ENCODE measurements at regions not wholly inside any gene's neighbourhood (a gene's known extent, or its start where the extent isn't known, plus 50 kb on each side); places are given as distances from the start of the nearest gene placed in this dataset.
A peak's percentile ranks its signal among the peaks of the same experiment; 100 is the strongest.

- no peak for DNase-seq
Measured at GRCh38 chr11:69393178-69393832, 88.2 kb upstream of the LINC01488 start.

DNA sequence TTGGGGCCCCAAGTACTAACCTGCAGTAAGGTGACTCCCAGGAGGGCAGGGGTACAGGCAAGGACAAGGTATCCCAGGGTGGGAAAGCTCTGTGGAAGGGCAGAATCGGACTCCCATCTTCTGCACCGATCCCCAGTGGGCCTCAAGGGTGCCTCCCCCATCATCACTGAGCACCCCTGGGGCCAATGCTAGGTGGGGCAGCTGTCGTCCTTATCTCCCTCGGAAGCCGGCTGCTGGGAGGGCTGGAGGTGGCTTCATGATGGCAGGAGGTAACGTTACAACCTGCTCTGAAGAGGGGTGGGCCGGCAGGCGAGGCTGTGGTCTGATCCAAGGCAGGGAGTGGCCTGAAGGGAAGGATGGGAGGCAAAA lies 87.6 kb upstream of the LINC01488 start:
- DNase-seq, result no peak

DNA sequence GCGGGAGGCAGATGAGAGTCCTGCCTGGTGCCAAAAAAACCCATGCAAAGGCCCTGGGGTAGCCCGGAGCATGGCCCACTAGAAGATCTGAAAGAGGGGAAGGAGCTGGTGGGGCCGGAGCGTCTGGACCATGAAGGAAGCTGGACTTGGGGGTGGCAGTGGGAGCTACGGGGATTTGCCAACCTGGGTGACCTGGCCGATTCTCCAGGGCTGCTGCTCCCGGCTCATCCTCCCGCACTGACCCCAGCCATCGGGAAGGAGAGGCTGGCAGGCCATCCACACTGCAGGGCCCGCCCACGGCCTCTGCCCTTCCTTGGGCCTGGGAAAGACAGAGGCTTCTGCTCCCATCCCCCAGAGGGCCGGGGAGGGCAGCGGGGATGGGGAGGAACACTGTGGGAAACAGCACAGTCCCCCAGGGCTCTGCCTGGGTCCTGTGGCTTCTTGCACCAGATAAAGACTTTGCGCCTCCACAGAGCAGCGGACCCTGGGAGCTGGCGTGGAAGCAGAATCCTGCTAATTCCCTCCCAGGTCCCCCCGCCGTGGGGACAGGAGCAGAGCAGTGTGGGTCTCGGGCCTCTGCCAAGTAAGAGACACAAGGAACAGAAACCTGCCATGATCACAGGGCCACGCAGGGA lies 87.1 kb upstream of the LINC01488 start:
- DNase-seq, result no peak

GRCh38 chr11:69394869-69395246 lies 86.6 kb upstream of the LINC01488 start:
- no peak for DNase-seq

DNA sequence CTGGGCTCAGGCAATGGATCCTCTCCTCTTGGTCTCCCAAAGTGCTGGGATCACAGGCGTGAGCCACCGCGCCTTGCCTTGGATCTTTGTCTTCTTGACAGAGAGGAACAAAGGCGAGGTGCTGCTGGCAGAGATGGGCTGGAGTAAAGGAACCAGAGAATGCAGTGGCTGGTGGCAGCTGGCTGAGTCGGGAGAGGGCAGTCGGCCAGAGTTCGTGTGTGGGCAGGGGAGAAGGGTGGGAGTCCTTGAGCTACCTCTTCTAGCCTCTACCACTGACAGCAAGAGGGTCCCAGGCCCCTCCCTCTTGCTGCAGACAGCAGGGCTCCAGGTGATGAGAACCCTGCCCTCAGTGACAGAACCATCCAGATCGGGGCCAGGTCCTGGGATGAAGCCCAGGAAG lies 86.2 kb upstream of the LINC01488 start:
- no peak for DNase-seq

DNA sequence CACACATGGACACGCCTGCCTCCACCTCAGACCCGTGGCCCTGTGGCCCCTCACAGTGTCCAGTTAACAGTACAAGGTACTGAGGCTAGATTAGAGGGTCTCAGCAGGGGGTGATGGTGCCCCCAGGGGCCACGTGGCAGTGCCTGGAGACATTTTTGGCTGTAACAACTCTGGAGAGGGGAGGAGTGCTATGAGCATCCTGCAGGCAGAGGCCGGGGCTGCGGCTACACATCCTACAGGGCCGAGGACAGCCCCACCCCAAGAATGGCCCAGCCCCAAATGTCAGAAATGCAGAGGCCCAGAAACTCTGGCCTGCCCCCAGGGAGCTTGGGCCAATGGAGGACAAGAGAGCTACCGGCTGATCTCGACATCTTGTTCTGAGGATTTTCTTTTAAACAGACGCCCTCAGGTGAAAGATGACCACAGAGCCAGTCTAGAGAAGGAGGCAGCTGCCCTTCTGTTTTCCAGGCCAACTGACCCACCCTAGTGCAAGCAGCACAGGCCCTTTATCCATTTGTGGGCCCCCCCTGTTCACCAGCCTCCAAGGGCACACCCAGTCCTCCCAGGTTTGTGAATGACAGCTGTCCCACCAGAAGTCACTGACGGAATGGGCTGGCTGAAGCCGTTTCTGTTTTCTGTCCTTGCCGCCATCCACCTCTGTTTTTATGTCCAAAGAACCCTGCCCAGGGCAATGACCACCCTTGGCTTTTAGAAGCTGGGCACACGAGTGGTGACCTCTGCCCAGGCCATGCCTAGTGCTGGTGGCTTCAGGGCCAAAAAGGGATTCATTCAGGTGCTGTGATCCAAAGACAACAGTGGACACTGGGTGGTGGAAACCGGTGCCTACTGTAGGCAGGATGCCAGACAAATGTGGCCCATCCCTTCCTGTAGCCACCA lies 85.2 kb upstream of the LINC01488 start:
- DNase-seq, result no peak

DNA sequence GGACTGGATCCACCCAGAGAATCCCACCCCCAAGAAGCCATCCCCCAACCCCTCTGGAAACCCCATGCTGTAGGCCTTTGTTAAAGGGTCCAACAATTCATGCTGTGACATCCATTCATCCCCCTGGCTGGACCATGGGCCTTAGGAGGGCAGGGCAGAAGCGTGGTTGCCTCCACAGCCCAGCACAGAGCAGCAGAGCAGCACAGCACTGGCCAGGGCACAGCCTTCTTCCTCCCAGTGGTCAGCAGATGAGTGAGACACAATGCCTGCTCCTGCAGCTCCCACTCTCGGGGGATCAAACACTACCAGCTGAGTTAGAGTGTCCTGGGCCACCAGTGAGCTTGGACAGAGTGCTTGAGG lies 84.5 kb upstream of the LINC01488 start:
- DNase-seq, result no peak

GRCh38 chr11:69397732-69398131 lies 83.7 kb upstream of the LINC01488 start:
- no peak for DNase-seq

GRCh38 chr11:69398529-69399492 lies 82.7 kb upstream of the LINC01488 start:
- DNase-seq, result peak; percentile 63

- DNase-seq, result no peak
Measured at GRCh38 chr11:69400140-69400539, 81.3 kb upstream of the LINC01488 start.

DNA sequence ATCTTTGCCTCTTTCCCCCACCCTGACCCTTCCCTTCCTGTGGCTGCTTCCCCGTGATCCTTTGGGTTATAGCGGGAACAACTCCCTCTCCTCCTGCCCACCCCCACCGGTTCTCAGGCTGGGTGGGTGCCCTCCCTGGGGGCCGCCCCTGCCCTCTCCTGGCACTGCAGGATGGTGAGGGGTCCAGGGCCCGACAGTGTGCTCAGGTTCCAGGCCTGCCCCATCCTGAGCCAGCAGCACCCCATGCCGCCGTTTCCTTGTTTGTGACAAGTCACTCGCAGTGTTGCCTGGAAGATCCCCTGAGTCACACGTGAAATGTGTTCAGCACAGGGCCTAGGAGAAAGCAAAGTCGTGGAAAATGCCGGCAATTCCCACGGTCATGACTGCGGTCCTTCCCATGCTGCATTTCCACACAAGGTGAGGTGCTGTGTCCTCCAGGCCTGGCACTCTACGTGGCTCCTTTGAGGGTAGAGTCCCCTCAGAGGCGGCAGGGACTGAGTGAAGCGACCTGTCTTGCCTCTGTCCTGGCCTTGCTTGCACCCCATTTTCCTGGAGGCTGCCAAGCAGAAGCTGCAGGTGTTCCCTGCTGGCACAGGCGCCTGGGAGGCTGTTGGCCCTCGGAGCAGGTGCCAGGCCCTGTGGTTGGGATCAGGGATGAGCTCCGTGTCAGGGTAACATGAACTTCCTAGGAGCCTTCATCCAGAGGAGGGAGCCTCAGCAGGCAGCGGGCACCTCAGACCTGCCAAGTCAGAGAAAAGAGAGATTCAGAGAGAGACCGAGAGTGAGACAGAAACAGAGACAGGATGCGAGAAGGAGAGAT lies 80.5 kb upstream of the LINC01488 start:
- no peak for DNase-seq

GRCh38 chr11:69401715-69402114 lies 79.7 kb upstream of the LINC01488 start:
- no peak for DNase-seq

DNA sequence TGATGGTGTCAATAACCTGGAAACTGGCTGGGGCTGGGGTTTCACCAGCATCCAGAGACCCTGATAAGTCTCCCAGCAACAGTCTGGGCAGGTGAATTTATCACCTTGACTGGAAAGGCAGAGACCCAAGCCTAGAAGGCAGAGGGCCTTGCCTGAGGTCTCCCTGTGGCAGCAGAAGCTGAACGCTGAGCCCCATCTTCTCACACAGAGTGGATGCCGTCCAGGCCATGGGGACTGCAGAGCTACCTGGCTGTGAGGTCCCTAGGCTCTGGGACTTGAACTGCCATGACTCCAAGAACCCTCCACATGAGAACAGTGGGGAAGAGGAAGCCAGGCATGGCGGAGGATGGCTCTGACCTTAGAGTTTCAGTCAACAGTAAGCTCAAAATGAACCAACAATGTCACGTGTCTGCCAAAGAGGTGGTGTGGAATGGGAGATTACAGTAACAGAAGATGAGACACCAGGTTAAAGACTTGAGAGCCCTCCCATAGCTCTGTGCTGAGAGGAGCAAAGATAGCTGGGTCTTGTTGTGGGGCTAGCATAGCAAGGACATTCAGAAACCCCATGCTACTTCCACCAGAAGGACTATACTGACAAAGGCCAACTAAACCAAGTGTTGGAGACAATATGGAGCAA lies 79.1 kb upstream of the LINC01488 start:
- DNase-seq, result no peak

GRCh38 chr11:69403556-69404215 lies 77.8 kb upstream of the LINC01488 start:
- DNase-seq, result peak; percentile 72

DNA sequence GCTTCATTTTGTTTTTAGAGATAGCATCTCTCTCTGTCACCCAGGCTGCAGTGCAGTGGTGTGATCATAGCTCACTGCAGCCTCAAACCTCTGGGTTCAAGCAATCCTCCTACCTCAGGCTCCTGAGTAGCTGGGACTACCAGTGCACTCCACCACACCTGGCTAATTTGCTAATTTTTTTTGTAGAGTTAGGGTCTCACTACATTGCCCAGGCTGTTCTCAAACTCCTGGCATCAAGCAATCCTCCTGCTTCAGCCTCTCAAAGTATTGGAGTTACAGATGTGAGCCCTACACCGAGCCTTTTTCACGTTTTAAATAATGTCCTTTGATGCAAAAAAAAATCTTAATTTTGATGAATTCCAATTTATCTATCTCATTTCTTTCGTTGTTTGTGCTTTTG lies 75.4 kb upstream of the LINC01488 start:
- no peak for DNase-seq

GRCh38 chr11:69409812-69410645 lies 71.4 kb upstream of the LINC01488 start:
- peak; percentile 28 for DNase-seq

DNA sequence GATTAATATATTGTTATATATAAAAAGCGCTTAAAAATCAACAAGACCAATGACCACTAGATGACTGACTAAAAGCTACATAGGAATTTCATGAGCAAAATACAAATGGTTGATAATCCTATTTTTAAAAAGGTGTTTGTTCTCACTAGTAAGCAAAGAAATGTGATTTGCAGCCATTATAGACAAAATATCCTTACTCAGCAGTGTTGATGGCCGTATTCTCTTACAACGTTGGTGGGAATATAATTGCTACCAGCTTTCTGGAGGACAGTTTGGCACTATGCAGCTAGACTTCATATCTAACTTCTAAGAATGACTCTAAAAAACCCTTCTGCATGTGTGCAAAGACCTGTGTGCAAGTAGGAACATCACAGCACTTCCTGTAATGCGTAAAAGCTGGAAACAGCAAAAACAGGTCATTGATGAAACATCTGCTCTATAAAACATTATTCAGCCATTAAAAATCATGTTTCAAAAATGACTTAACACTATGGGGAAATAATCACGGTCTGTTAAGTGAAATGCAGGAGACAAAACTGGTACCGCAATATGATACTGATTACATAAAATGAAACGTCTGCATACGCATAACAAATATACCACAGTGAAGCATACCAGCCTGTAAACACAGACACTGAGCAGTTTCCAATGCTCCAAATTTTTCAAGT lies 70.1 kb upstream of the LINC01488 start:
- no peak for DNase-seq

DNA sequence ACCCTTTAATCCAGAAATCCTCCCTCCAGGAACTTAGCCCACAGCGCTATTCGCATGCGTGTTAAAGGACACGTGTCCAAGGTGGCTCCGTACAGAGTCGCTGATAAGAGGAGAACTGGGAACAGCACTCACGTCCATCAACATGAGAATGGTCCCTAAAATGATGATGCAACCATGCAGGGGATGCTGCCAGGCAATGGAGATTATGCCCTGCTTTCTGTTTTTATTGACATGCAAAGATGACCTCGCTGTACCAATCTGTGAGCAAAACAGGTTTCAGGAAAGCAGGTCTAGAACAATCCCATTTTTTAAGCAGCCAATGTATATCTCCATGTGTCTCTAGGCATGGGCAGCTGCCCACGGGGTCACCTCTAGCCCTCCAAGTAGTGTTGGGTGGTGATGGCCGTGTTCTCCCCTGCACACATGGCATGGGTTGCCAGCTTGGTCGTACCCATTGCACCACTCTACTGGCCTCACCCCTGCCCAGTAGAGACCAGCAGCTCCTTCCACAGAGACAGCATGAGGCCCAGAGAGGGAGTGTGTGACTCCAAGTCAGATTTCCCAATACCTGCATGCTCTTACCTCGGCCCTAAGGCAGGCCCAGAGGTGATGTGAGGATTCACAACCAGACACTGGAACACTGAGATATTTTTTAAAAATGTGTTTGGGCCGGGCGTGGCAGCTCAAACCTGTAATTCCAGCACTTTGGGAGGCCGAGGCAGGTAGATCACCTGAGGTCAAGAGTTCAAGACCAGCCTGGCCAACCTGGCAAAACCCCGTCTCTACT lies 68.3 kb upstream of the LINC01488 start:
- no peak for DNase-seq

Data from fibroblast of skin of back (primary cell).